NB4 (cell line): ENCODE measurements at regions not wholly inside any gene's neighbourhood (a gene's known extent, or its start where the extent isn't known, plus 50 kb on each side); places are given as distances from the start of the nearest gene placed in this dataset.

Source experiments
- DNase-seq: peaks from one replicate; pipeline ENCODE4 v3.0.0; 2010; ENCODE audit warnings: low read depth
- H3K4me3 ChIP-seq: one replicate; pipeline ENCODE4 v1.5.1; 2011; ENCODE audit warnings: mild to moderate bottlenecking, low read depth, low read length, moderate library complexity
- MYC ChIP-seq: IDR thresholded peaks from 2 replicates; pipeline ENCODE4 v1.6.1; 2011; ENCODE audit warnings: low read depth, low read length
- POLR2A ChIP-seq: IDR thresholded peaks from 2 replicates; pipeline ENCODE4 v1.6.1; 2011; ENCODE audit warnings: mild to moderate bottlenecking; ENCODE audit not compliant: insufficient read length; ENCODE audit errors: extremely low read depth
- TF ChIP-seq, protein P1 (sequence below): IDR thresholded peaks from one replicate; pipeline ENCODE4 v1.5.1; 2012; ENCODE audit warnings: low read depth, low read length
- TF ChIP-seq, protein P2 (sequence below): IDR thresholded peaks from 2 replicates; pipeline ENCODE4 v1.6.1; 2011; ENCODE audit warnings: low read depth, low read length

DNA sequence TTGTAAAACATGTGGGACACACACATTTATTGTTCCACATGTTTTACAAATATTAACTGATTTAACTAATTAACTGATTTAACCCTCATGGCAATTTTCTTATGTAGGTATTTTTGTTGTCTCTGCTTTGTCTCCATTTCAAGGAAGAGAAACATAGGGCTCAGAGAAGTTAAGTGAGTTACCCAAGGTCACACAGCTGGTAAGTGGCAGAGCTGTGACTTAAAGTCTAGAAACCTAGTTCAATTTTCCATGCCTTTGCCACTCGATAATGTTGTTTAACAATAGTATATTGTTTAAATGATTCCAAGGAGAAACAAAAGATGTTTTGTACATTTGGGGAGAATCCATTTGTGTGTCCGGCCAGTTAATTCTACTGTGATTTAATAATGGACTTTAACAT lies 284.1 kb upstream of the CDH5 start:
- no peak overlapping the region for H3K4me3 ChIP-seq
- DNase-seq: no peak
- TF ChIP-seq, protein P1, sequence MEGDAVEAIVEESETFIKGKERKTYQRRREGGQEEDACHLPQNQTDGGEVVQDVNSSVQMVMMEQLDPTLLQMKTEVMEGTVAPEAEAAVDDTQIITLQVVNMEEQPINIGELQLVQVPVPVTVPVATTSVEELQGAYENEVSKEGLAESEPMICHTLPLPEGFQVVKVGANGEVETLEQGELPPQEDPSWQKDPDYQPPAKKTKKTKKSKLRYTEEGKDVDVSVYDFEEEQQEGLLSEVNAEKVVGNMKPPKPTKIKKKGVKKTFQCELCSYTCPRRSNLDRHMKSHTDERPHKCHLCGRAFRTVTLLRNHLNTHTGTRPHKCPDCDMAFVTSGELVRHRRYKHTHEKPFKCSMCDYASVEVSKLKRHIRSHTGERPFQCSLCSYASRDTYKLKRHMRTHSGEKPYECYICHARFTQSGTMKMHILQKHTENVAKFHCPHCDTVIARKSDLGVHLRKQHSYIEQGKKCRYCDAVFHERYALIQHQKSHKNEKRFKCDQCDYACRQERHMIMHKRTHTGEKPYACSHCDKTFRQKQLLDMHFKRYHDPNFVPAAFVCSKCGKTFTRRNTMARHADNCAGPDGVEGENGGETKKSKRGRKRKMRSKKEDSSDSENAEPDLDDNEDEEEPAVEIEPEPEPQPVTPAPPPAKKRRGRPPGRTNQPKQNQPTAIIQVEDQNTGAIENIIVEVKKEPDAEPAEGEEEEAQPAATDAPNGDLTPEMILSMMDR: no peak
- no peak for TF ChIP-seq MYC
- no peak for TF ChIP-seq POLR2A
- TF ChIP-seq, protein P2, sequence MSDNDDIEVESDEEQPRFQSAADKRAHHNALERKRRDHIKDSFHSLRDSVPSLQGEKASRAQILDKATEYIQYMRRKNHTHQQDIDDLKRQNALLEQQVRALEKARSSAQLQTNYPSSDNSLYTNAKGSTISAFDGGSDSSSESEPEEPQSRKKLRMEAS: no peak

DNA sequence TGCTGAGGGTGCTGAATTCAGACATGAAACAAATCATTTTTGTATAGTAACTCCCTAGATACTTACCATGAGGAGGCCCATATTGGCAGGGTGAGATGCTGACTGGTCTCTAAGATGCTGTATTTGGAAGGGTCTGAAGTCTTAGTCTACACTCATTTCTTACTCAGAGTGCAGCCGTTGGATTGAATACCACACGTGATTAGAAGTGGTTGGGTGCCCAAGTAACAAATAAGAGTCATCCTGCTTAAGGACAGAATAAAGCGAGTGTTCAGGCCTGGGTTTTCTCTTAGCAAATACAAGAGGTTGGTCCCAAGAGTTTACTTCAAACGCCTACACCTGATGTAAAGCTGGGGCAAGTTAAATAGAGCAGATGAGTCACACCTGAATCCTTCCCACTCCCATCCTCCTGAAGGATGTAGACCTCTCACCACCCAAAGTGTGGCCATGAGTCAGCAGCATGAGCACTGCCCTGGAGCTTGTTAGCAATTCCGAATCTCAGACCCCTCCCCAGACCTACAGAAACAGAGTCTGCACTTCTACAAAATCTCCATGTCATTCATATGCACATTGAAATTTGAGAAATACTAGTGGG lies 284.6 kb upstream of the CDH5 start:
- no peak overlapping the region for H3K4me3 ChIP-seq
- no peak for TF ChIP-seq POLR2A
- TF ChIP-seq, protein P2: no peak
- TF ChIP-seq, protein P1: no peak
- TF ChIP-seq MYC: no peak

DNA sequence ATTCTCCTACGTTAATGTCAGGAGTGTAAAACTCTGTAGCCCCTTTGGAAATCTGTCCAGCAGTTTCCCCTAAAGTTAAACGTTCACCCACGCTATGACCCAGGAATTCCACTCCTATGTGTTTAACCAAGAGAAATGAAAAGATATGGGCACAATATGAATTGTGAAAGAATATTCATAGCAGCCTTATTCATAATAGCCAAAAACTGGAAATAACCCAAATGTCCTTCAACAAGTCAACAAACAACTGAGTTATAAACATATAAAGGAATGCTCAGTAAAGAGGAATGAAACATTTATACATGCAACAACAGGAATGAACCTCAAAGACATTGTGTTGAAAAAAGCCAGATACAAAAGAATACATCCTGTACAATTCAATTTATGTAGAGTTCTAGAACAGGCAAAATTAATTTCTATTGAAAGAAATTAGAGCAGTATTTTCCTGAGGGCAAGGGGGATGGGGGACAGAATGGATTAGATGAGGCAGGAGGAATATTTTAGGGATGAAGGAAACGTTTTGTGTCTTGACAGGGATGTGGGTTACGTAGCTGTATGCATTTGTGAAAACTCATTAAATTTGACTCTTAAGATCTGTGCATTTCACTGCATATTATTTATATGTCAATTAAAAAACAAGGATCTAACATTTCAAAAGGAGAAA lies 286.7 kb upstream of the CDH5 start:
- no peak for DNase-seq
- no peak overlapping the region for H3K4me3 ChIP-seq
- TF ChIP-seq POLR2A (no peak), MYC (no peak)
- TF ChIP-seq, protein P1: no peak
- TF ChIP-seq, protein P2: no peak

More for the DNA sequence above, 284.6 kb upstream of the CDH5 start:
- DNase-seq: no peak

DNA sequence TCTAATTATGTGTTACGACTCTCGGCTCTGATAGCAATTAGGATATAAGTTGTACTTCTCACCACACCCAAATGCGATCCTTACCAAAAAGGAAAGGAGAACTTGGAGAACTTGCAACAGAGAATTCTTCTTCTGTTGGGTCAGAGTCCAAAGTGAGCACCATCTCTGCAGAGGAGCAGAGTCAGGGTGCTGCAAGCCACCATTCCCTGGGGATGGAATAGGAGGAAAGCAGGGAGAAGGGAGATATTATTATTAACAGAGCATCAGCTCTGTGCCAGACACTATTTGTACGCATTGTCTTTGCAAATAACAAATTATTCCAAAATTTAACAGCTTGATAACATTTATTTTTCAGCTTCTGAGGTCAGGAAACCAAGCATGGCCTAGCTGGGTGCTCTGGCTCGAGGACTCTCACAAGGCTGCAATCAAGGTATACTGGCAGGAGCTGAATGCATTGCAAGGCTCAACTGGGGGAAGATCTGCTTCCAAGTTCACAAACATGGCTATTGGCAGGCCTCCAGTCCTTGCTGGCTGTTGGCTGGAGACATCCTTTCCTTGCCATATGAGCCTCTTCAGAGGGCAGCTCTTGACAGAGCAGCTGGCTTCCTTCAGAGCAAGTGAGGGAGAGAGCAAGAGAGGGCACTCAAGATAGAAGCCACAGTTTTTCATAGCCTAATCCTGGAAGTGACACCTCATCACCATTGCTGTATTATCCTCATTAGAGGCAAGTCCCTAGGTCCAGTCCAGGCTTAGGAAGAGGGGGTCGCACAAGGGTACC lies 296.2 kb upstream of the CDH5 start:
- TF ChIP-seq POLR2A (no peak), MYC (no peak)
- TF ChIP-seq, protein P2: no peak
- TF ChIP-seq, protein P1: no peak
- no peak for DNase-seq
- no peak overlapping the region for H3K4me3 ChIP-seq

DNA sequence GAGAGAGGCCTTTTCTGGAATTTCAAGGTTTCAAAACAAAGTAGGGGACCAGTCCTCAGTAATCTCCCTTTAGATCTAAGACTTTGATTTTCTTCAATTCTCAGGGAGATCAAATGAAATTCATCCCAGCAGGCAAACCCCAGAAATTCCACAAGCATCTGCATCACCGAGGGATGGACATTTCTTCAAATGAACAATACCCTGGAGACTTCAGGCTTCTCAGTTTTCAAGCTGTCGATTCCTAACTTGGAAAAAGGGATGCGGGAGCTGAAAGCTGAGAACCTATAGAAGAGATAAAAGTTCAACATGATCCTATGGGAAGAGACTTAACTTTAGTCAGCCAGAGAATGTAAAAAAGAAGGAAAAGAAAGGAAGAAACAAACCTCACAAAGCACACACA lies 296.9 kb upstream of the CDH5 start:
- no peak overlapping the region for H3K4me3 ChIP-seq
- TF ChIP-seq, protein P2: no peak
- no peak for TF ChIP-seq MYC
- TF ChIP-seq POLR2A: no peak
- TF ChIP-seq, protein P1: no peak
- DNase-seq: no peak
